ENCODE measurements at regions not wholly inside any gene's neighbourhood (a gene's known extent, or its start where the extent isn't known, plus 50 kb on each side); places are given as distances from the start of the nearest gene placed in this dataset.

DNA sequence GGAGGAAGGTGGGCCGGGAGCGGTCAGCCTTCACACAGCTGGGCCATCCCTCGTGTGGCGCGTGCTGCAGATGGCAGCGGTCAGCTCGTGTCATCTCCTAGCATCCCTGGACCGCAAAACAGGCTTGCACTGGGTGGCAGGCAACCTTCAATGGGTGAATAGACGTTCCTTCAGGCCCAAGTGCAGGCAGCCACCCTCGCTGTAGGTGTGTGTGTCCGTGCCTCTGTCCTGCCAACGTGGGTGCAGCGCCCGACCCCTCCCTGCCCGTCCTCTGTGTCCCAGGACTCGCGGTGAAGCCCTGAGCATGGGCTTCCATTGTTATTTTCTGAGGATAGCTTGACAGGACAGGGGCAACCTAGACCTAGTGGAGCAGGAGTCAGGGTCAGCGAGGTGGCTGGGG lies 79.8 kb upstream of the STOX2 start:
- TF ChIP-seq, protein P1, sequence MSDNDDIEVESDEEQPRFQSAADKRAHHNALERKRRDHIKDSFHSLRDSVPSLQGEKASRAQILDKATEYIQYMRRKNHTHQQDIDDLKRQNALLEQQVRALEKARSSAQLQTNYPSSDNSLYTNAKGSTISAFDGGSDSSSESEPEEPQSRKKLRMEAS (IDR thresholded peaks at IDR 0.05; ENCODE audit: insufficient read depth, insufficient read length) = no peak
- TF ChIP-seq JUN (IDR thresholded peaks at IDR 0.05; ENCODE audit: borderline replicate concordance, insufficient read depth, insufficient read length, low read depth) (no peak), EZH2 (IDR thresholded peaks at IDR 0.05; ENCODE audit: borderline replicate concordance, low read depth, low read length, severe bottlenecking) (no peak), GATA2 (IDR thresholded peaks at IDR 0.05; ENCODE audit: insufficient read depth, insufficient read length, low read depth, low read length) (no peak), POLR2A (IDR thresholded peaks at IDR 0.05; ENCODE audit: low read depth, low read length) (no peak), MYC (IDR thresholded peaks at IDR 0.05; ENCODE audit: low read depth, low read length) (no peak), FOS (IDR thresholded peaks at IDR 0.05; ENCODE audit: borderline replicate concordance, insufficient read depth, low read length) (no peak), POLR2AphosphoS5 (IDR thresholded peaks at IDR 0.05; ENCODE audit: insufficient read depth, low read depth, low read length) (no peak)
- TF ChIP-seq, protein P2, sequence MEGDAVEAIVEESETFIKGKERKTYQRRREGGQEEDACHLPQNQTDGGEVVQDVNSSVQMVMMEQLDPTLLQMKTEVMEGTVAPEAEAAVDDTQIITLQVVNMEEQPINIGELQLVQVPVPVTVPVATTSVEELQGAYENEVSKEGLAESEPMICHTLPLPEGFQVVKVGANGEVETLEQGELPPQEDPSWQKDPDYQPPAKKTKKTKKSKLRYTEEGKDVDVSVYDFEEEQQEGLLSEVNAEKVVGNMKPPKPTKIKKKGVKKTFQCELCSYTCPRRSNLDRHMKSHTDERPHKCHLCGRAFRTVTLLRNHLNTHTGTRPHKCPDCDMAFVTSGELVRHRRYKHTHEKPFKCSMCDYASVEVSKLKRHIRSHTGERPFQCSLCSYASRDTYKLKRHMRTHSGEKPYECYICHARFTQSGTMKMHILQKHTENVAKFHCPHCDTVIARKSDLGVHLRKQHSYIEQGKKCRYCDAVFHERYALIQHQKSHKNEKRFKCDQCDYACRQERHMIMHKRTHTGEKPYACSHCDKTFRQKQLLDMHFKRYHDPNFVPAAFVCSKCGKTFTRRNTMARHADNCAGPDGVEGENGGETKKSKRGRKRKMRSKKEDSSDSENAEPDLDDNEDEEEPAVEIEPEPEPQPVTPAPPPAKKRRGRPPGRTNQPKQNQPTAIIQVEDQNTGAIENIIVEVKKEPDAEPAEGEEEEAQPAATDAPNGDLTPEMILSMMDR (IDR thresholded peaks at IDR 0.05; ENCODE audit: extremely low read depth in 1 of 2, insufficient read depth in 1 of 2, low read depth in 1 of 2, low read length in 2 of 2) = no peak
- no peaks in the 10 kb centered on the region for H3K9me3 ChIP-seq (replicated peaks; ENCODE audit: control insufficient read depth, insufficient read depth, low read length)
- no peak overlapping the region for H3K27ac ChIP-seq (ENCODE audit: insufficient read depth, low read depth, low read length)
- no peaks in the 10 kb centered on the region for H4K20me1 ChIP-seq (replicated peaks; ENCODE audit: control insufficient read depth, extremely low read depth, insufficient read depth, low read length)
- H3K4me2 ChIP-seq (ENCODE audit: insufficient read depth, low read length) = no peak overlapping the region
- H3K4me1 ChIP-seq (ENCODE audit: control insufficient read depth, extremely low read depth, insufficient read depth, low read length) = no peaks in the 10 kb centered on the region
- H3K4me3 ChIP-seq (replicated peaks in 1 of 3; ENCODE audit: insufficient read depth in 1 of 3, low read depth in 1 of 3, low read length in 3 of 3) = no peak overlapping the region
- dilution Hi-C loops (cut with MboI; ENCODE audit: extremely low pct_ligation_motif_present, low sequenced_read_pairs) = no loop called here
- H3K27me3 ChIP-seq (ENCODE audit: control insufficient read depth in 2 of 2, insufficient read depth in 2 of 2, low read length in 2 of 2) = no peaks in the 10 kb centered on the region
- H2AFZ ChIP-seq (ENCODE audit: low read depth, low read length) = no peak overlapping the region
- CTCF ChIA-PET = no interaction called here
- no peaks in the 10 kb centered on the region for H3K79me2 ChIP-seq (ENCODE audit: control insufficient read depth, insufficient read depth, low read length)
- no peaks in the 10 kb centered on the region for H3K36me3 ChIP-seq (ENCODE audit: control insufficient read depth in 2 of 2, extremely low read depth in 1 of 2, insufficient read depth in 2 of 2, low read length in 2 of 2)
- POLR2A ChIA-PET = no interaction called here
- intact Hi-C loops (cut with micrococcal nuclease) = no loop called here
- no peak for FAIRE-seq
- no peaks in the 10 kb centered on the region for H3K9me1 ChIP-seq (replicated peaks; ENCODE audit: control insufficient read depth, extremely low read depth, insufficient read depth, low read length)
- DNase-seq (ENCODE audit: low read depth, low spot score) = no peak
- no peak overlapping the region for H3K9ac ChIP-seq (replicated peaks; ENCODE audit: extremely low read depth, insufficient read depth, low read length)
- BruUV-seq (replicated peaks) = no TSS peak
